A673 (cell line): ENCODE measurements at regions not wholly inside any gene's neighbourhood (a gene's known extent, or its start where the extent isn't known, plus 50 kb on each side); places are given as distances from the start of the nearest gene placed in this dataset.

Source experiments
- BruUV-seq: library from RNA; stranded (reverse); fragments of 400-500 nt; replicated peaks from 2 replicates; lab custom pipeline; 2021; lab: Mats Ljungman, UMichigan
- CTCF ChIA-PET: fragments of 300-600 bp; sonication (Branson Sonifier 250); formaldehyde crosslinking; loops from one replicate; lab custom pipeline; 2022; ENCODE audit warnings: antibody characterized with exemption; lab: Charles Lee
- POLR2A ChIA-PET: fragments of 300-600 bp; sonication (Branson Sonifier 250); formaldehyde crosslinking; loops from one replicate; lab custom pipeline; 2022; ENCODE audit warnings: antibody characterized with exemption; ENCODE audit not compliant: low non-redundant PET; lab: Charles Lee
- DNase-seq: peaks from one replicate; pipeline ENCODE4 v3.0.0-alpha.2; 2015; ENCODE audit warnings: low spot score
- H3K27ac ChIP-seq: fragments of 200-600 bp; sonication (generic); 2 replicates; pipeline ENCODE4 v1.5.1; 2016; ENCODE audit warnings: mixed run types, low read depth, mild to moderate bottlenecking, mixed read lengths, antibody characterized with exemption, low read length; ENCODE audit not compliant: poor library complexity, severe bottlenecking
- H3K27me3 ChIP-seq: fragments of 200-600 bp; sonication (generic); replicated peaks from 2 replicates; pipeline ENCODE4 v1.6.1; 2017; ENCODE audit warnings: mixed run types, low read depth, mild to moderate bottlenecking, mixed read lengths, antibody characterized with exemption, low read length; ENCODE audit not compliant: insufficient read depth, poor library complexity
- H3K36me3 ChIP-seq: fragments of 200-600 bp; sonication (generic); 2 replicates; pipeline ENCODE4 v1.6.1; 2016; ENCODE audit warnings: mixed run types, mild to moderate bottlenecking, mixed read lengths, antibody characterized with exemption, low read length; ENCODE audit not compliant: insufficient read depth, poor library complexity, severe bottlenecking
- H3K4me1 ChIP-seq: fragments of 200-600 bp; sonication (generic); 2 replicates; pipeline ENCODE4 v1.6.1; 2017; ENCODE audit warnings: mixed run types, mild to moderate bottlenecking, mixed read lengths, antibody characterized with exemption, low read length; ENCODE audit not compliant: insufficient read depth, poor library complexity, severe bottlenecking
- H3K4me3 ChIP-seq: fragments of 200-600 bp; sonication (generic); 2 replicates; pipeline ENCODE4 v1.5.1; 2016; ENCODE audit warnings: low read depth, mixed run types, mild to moderate bottlenecking, mixed read lengths, low read length; ENCODE audit not compliant: poor library complexity, severe bottlenecking
- H3K9me3 ChIP-seq: fragments of 200-600 bp; sonication (generic); 2 replicates; pipeline ENCODE4 v1.6.1; 2016; ENCODE audit warnings: mixed run types, low read depth, mild to moderate bottlenecking, mixed read lengths, antibody characterized with exemption, low read length; ENCODE audit not compliant: poor library complexity, severe bottlenecking
- EZH2 ChIP-seq: fragments of 200-600 bp; sonication (generic); IDR thresholded peaks from 2 replicates; pipeline ENCODE4 v1.6.1; 2017; ENCODE audit warnings: borderline replicate concordance, low read depth, mild to moderate bottlenecking, mixed read lengths, antibody characterized with exemption, low read length; ENCODE audit not compliant: poor library complexity, severe bottlenecking
- intact Hi-C: fragments of 100-400 bp; cut with micrococcal nuclease; formaldehyde crosslinking; loops from one replicate; pipeline ENCODE4 v1.10.0; 2022; ENCODE audit not compliant: unreplicated experiment
- TF ChIP-seq, protein P1 (sequence below): fragments of 300-800, 200-600 bp; sonication (generic); conservative IDR thresholded peaks from 2 replicates; pipeline ENCODE4 v1.5.1; 2017; ENCODE audit warnings: low read depth, mild to moderate bottlenecking, antibody characterized with exemption, low read length, moderate library complexity, mixed read lengths

DNA sequence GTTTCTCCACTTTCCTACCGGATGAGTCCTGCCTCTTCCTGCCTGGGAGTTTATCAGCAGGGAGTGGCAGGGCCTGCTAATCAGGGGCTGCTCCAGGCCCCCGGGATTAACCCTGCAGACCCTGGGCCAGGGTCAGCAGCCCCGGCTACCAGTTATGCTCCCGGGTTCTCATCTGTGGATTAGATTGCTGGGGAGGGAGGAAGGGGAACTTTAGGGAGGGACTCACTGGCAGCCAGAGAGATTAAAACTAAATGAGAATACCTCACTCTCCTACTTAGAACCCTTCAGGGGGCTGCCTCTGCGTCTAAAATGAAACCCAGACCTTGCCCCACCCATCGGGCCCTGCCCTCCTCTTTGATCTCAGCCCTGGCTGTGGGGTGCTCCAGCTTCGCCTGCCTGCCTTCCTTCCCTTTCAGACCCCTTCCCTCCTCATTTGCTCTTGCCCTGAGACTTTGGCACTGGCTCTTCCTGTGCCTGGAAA is 130.5 kb upstream of the HAND1 start:
- H3K4me1 ChIP-seq, result peaks cover 5% of the 10 kb centered on the region
- intact Hi-C loops, result loop anchor here (10.0 kb wide), 1 partner anchor 534 kb away; no protein-coding TSS in a partner anchor
- no peak for TF ChIP-seq EZH2
- TF ChIP-seq, protein P1, sequence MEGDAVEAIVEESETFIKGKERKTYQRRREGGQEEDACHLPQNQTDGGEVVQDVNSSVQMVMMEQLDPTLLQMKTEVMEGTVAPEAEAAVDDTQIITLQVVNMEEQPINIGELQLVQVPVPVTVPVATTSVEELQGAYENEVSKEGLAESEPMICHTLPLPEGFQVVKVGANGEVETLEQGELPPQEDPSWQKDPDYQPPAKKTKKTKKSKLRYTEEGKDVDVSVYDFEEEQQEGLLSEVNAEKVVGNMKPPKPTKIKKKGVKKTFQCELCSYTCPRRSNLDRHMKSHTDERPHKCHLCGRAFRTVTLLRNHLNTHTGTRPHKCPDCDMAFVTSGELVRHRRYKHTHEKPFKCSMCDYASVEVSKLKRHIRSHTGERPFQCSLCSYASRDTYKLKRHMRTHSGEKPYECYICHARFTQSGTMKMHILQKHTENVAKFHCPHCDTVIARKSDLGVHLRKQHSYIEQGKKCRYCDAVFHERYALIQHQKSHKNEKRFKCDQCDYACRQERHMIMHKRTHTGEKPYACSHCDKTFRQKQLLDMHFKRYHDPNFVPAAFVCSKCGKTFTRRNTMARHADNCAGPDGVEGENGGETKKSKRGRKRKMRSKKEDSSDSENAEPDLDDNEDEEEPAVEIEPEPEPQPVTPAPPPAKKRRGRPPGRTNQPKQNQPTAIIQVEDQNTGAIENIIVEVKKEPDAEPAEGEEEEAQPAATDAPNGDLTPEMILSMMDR, result no peak
- H3K27me3 ChIP-seq, result peaks cover 15% of the 10 kb centered on the region
- no peak overlapping the region for H3K4me3 ChIP-seq
- no peaks in the 10 kb centered on the region for H3K36me3 ChIP-seq
- DNase-seq, result no peak
- ChIA-PET CTCF (interaction anchor here (1.4 kb wide), 1 partner anchor 634 kb away, joined by 5 read pairs; no protein-coding TSS in a partner anchor), POLR2A (no interaction called here)
- BruUV-seq, result no TSS peak
- no peak overlapping the region for H3K27ac ChIP-seq
- no peaks in the 10 kb centered on the region for H3K9me3 ChIP-seq

DNA sequence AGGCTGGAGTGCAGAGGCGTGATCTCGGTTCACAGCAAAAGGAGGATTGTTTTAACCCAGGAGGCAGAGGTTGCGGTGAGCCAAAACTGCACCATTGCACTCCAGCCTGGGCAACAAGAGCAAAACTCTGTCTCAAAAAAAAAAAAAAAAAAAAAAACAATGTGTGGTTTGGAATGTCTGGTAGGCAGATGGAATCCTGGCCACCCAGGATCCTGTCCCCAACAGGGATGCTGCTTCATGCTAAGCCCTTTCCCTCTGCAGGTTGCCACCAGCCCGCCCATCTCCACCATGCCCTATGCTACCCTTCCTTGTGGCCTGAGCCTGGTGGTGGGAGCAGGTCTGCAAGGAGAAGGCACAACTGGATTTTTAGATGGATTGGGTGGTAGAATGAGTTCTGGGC is 129.7 kb upstream of the HAND1 start:
- peaks cover 5% of the 10 kb centered on the region for H3K4me1 ChIP-seq
- H3K9me3 ChIP-seq, result no peaks in the 10 kb centered on the region
- no peak for DNase-seq
- BruUV-seq, result no TSS peak
- intact Hi-C loops, result loop anchor here (10.0 kb wide), 1 partner anchor 533 kb away; no protein-coding TSS in a partner anchor
- TF ChIP-seq EZH2, result no peak
- TF ChIP-seq, protein P1, result no peak
- no peak overlapping the region for H3K4me3 ChIP-seq
- no peaks in the 10 kb centered on the region for H3K36me3 ChIP-seq
- ChIA-PET CTCF (no interaction called here), POLR2A (no interaction called here)
- H3K27ac ChIP-seq, result no peak overlapping the region
- peaks cover 15% of the 10 kb centered on the region for H3K27me3 ChIP-seq

DNA sequence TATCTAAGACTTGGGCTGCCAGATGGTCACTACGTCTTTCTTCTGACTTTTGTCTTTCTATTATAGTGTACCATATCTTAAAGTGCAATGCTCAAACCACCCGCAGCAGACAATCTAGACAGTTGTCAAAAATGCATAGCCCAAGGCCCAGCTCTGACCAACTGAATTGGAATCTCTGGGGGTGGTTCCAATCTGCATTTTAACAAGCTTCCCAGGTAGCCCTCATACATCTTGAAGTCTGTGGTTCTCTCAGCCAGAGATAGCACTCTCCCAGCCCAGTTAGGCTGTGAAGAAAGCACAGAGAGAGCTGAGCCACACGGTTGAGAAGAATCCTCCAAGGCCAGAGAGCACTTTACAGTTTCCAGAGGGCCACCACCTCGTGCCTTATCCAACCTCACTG is 128.2 kb upstream of the HAND1 start:
- no peak overlapping the region for H3K4me3 ChIP-seq

More for the DNA sequence above, 128.2 kb upstream of the HAND1 start:
- CTCF ChIA-PET, result no interaction called here
- Histone ChIP-seq H3K27me3 (peaks cover under 1% of the 10 kb centered on the region), H3K9me3 (no peaks in the 10 kb centered on the region), H3K27ac (no peak overlapping the region), H3K4me1 (peaks cover 5% of the 10 kb centered on the region), H3K36me3 (no peaks in the 10 kb centered on the region)
- intact Hi-C loops, result loop anchor here (10.0 kb wide), 1 partner anchor 531 kb away; no protein-coding TSS in a partner anchor
- no peak for DNase-seq
- TF ChIP-seq, protein P1, result no peak
- no TSS peak for BruUV-seq
- POLR2A ChIA-PET, result no interaction called here
